ENCODE measurements at regions not wholly inside any gene's neighbourhood (a gene's known extent, or its start where the extent isn't known, plus 50 kb on each side); places are given as distances from the start of the nearest gene placed in this dataset.

GRCh38 chr5:128825826-128826225 lies 139.5 kb upstream of the SLC27A6 start:
- TF ChIP-seq EP300 (IDR thresholded peaks at IDR 0.05): no peak
- no peak for TF ChIP-seq POLR2AphosphoS5 (IDR thresholded peaks at IDR 0.05)
- ATAC-seq (ENCODE audit: low FRiP score in 2 of 2) (no peak), DNase-seq (no peak)
- Histone ChIP-seq H3K27ac (no peak overlapping the region), H3K36me3 (no peaks in the 10 kb centered on the region), H3K4me3 (no peak overlapping the region), H3K4me1 (no peaks in the 10 kb centered on the region), H3K9me3 (no peaks in the 10 kb centered on the region), H3K27me3 (no peaks in the 10 kb centered on the region)
- 65 to 67% methylated on average over 1 of the region's 1 CpG for WGBS, 2 donors

DNA sequence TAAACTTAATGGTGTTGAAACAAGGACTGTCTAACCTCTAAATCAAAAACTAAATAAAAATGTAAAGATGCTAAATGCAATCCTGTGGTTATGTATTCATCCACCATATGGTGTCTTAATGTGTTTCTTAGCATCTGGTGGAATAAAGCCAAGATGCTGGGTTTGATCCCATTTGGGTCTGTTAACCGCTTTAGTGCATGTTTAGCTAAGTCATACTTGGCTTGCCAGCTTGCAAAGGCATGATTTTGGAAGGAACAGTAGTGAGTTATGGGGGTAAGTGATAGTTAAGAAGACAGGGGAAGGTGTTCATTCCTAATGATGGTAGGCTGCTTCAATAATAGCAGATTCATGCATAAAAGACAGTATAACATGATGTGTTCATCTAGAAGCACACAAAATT lies 139.0 kb upstream of the SLC27A6 start:
- ATAC-seq (ENCODE audit: low FRiP score in 2 of 2) (no peak), DNase-seq (no peak)
- no peaks in the 10 kb centered on the region for H3K4me1 ChIP-seq
- 84% methylated on average over 1 of the region's 1 CpG for WGBS, 2 donors
- no peak overlapping the region for H3K4me3 ChIP-seq
- no peaks in the 10 kb centered on the region for H3K9me3 ChIP-seq
- H3K27ac ChIP-seq: no peak overlapping the region
- TF ChIP-seq, protein P1, sequence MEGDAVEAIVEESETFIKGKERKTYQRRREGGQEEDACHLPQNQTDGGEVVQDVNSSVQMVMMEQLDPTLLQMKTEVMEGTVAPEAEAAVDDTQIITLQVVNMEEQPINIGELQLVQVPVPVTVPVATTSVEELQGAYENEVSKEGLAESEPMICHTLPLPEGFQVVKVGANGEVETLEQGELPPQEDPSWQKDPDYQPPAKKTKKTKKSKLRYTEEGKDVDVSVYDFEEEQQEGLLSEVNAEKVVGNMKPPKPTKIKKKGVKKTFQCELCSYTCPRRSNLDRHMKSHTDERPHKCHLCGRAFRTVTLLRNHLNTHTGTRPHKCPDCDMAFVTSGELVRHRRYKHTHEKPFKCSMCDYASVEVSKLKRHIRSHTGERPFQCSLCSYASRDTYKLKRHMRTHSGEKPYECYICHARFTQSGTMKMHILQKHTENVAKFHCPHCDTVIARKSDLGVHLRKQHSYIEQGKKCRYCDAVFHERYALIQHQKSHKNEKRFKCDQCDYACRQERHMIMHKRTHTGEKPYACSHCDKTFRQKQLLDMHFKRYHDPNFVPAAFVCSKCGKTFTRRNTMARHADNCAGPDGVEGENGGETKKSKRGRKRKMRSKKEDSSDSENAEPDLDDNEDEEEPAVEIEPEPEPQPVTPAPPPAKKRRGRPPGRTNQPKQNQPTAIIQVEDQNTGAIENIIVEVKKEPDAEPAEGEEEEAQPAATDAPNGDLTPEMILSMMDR (IDR thresholded peaks at IDR 0.05): no peak
- TF ChIP-seq POLR2A (IDR thresholded peaks at IDR 0.05) (no peak), POLR2AphosphoS5 (IDR thresholded peaks at IDR 0.05) (no peak), EP300 (IDR thresholded peaks at IDR 0.05) (no peak)
- H3K27me3 ChIP-seq: no peaks in the 10 kb centered on the region
- no peaks in the 10 kb centered on the region for H3K36me3 ChIP-seq

DNA sequence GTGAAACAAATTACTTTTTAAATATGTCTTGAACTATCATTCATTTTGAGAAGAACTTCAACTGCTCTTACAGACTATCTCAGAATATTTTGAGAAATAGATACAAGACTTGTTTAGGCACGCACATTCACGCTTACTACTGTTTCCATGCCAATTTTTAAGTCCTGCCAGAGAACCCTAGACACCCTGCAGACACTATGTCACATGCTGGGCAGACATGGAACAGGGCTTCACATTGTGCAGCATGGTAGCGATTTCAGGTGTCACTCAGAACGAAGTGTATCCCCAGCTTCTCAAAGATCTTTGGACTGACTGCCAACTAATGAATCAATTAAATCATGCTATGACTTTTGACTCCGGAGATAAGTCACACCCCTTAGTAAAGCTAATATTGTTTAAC lies 128.7 kb upstream of the SLC27A6 start:
- TF ChIP-seq, protein P1 (IDR thresholded peaks at IDR 0.05): no peak
- TF ChIP-seq EP300 (IDR thresholded peaks at IDR 0.05): no peak
- TF ChIP-seq POLR2AphosphoS5 (IDR thresholded peaks at IDR 0.05): no peak
- TF ChIP-seq POLR2A (IDR thresholded peaks at IDR 0.05): no peak
- 81 to 85% methylated on average over 5 of the region's 5 CpGs for WGBS, 2 donors
- Histone ChIP-seq H3K4me3 (no peak overlapping the region), H3K27me3 (no peaks in the 10 kb centered on the region), H3K27ac (no peak overlapping the region), H3K4me1 (no peaks in the 10 kb centered on the region), H3K9me3 (no peaks in the 10 kb centered on the region), H3K36me3 (no peaks in the 10 kb centered on the region)
- DNase-seq: no peak
- ATAC-seq (ENCODE audit: low FRiP score in 2 of 2): no peak

DNA sequence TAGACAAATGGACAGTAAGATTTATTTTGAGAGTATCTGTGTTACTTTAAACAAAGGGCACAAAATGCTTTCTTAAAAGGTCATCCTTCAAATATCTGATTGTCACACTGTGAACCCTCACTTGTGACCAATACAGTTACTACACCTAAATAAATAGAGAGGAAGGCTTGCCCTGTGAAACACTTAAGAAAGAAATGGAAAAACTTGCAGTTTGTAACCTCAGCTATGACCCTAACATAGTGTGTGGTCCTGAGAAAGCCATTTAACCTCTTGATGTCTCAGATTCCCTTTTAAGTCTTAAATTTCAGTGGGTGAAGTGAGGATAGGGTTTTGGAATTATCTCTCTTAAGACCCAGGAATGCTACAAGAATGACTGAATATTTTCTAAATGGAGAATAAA lies 126.7 kb upstream of the SLC27A6 start:
- H3K9me3 ChIP-seq: no peaks in the 10 kb centered on the region
- H3K27me3 ChIP-seq: no peaks in the 10 kb centered on the region
- H3K27ac ChIP-seq: no peak overlapping the region
- H3K36me3 ChIP-seq: no peaks in the 10 kb centered on the region
- no peak overlapping the region for H3K4me3 ChIP-seq
- no peaks in the 10 kb centered on the region for H3K4me1 ChIP-seq
- no peak for DNase-seq
- TF ChIP-seq POLR2AphosphoS5 (IDR thresholded peaks at IDR 0.05) (no peak), POLR2A (IDR thresholded peaks at IDR 0.05) (no peak), EP300 (IDR thresholded peaks at IDR 0.05) (no peak)
- TF ChIP-seq, protein P1 (IDR thresholded peaks at IDR 0.05): no peak
- no peak for ATAC-seq (ENCODE audit: low FRiP score in 2 of 2)

- no peak overlapping the region for H3K4me3 ChIP-seq
- TF ChIP-seq POLR2AphosphoS5 (IDR thresholded peaks at IDR 0.05): no peak
- no peak for TF ChIP-seq POLR2A (IDR thresholded peaks at IDR 0.05)
- TF ChIP-seq, protein P1 (IDR thresholded peaks at IDR 0.05): no peak
- TF ChIP-seq EP300 (IDR thresholded peaks at IDR 0.05): no peak
- no peak overlapping the region for H3K27ac ChIP-seq
- H3K9me3 ChIP-seq: no peaks in the 10 kb centered on the region
- ATAC-seq (ENCODE audit: low FRiP score in 2 of 2) (no peak), DNase-seq (no peak)
- H3K27me3 ChIP-seq: no peaks in the 10 kb centered on the region
- H3K36me3 ChIP-seq: no peaks in the 10 kb centered on the region
- H3K4me1 ChIP-seq: no peaks in the 10 kb centered on the region
Measured at GRCh38 chr5:128842241-128842640, 123.0 kb upstream of the SLC27A6 start.
